Mucosa of descending colon (tissue), 3 donors: ENCODE measurements at regions not wholly inside any gene's neighbourhood (a gene's known extent, or its start where the extent isn't known, plus 50 kb on each side); places are given as distances from the start of the nearest gene placed in this dataset.

ENCODE experiments used
- ATAC-seq: fragments of 200-7000 bp; cut with Tn5 transposase; one replicate; pipeline ENCODE4 v1.9.1; 2020; ENCODE audit warnings: mild to moderate bottlenecking, moderate library complexity
- DNase-seq, 3 donors: peaks; one replicate each; pipeline ENCODE4 v3.0.0-alpha.2; 2020
- H3K36me3 ChIP-seq: fragments of 200-600 bp; one replicate; pipeline ENCODE4 v1.8.0; 2021; ENCODE audit warnings: low read depth, mild to moderate bottlenecking
- H3K4me1 ChIP-seq: fragments of 200-600 bp; one replicate; pipeline ENCODE4 v1.8.0; 2021; ENCODE audit warnings: low read depth, mild to moderate bottlenecking
- H3K4me3 ChIP-seq: fragments of 200-600 bp; one replicate; pipeline ENCODE4 v1.8.0; 2021; ENCODE audit warnings: mild to moderate bottlenecking
- H3K9me3 ChIP-seq: fragments of 200-600 bp; one replicate; pipeline ENCODE4 v1.8.0; 2021; ENCODE audit warnings: mild to moderate bottlenecking
- CTCF ChIP-seq: fragments of 200-600 bp; IDR thresholded peaks from one replicate; pipeline ENCODE4 v1.8.0; 2022; ENCODE audit warnings: antibody characterized with exemption, mild to moderate bottlenecking
- intact Hi-C, 2 donors: fragments of 100-400 bp; cut with DNase I in 1 of 2; cut with micrococcal nuclease in 1 of 2; formaldehyde crosslinking; loops; one replicate each; pipeline versions ENCODE4 v1.11.0 to v1.11.1; 2022; cut with DNase I, micrococcal nuclease
- donor health status: DM: no; HTN: no; CAD: no; lungs with moderate emphysema.
- donor health status: DM: no; HTN: no; CAD: no.
- donor health status: DM: no; HTN: yes; CAD: no.

GRCh38 chr5:167801999-167802398 is 489.4 kb upstream of the WWC1 start:
- intact Hi-C loops = no loop called here
- no peak overlapping the region for H3K4me3 ChIP-seq
- no peaks in the 10 kb centered on the region for H3K9me3 ChIP-seq
- H3K36me3 ChIP-seq = no peaks in the 10 kb centered on the region
- no peak for ATAC-seq
- no peak for TF ChIP-seq CTCF
- no peaks in the 10 kb centered on the region for H3K4me1 ChIP-seq
- no peak for DNase-seq

GRCh38 chr5:167802755-167803431 is 488.6 kb upstream of the WWC1 start:
- Histone ChIP-seq H3K36me3 (no peaks in the 10 kb centered on the region), H3K4me3 (no peak overlapping the region), H3K9me3 (no peaks in the 10 kb centered on the region), H3K4me1 (no peaks in the 10 kb centered on the region)
- DNase-seq (no peak), ATAC-seq (no peak)
- intact Hi-C loops = no loop called here
- no peak for TF ChIP-seq CTCF

- no peak for ATAC-seq
- H3K4me3 ChIP-seq = no peak overlapping the region
- intact Hi-C loops = no loop called here
- TF ChIP-seq CTCF = no peak
- no peaks in the 10 kb centered on the region for H3K9me3 ChIP-seq
- H3K36me3 ChIP-seq = no peaks in the 10 kb centered on the region
- H3K4me1 ChIP-seq = no peaks in the 10 kb centered on the region
- DNase-seq = no peak
Measured at GRCh38 chr5:167804512-167805220, 486.8 kb upstream of the WWC1 start.

- H3K4me1 ChIP-seq = no peaks in the 10 kb centered on the region
- DNase-seq (no peak), ATAC-seq (no peak)
- intact Hi-C loops = no loop called here
- H3K36me3 ChIP-seq = no peaks in the 10 kb centered on the region
- no peak overlapping the region for H3K4me3 ChIP-seq
- no peaks in the 10 kb centered on the region for H3K9me3 ChIP-seq
- no peak for TF ChIP-seq CTCF
Measured at GRCh38 chr5:167810573-167810972, 480.9 kb upstream of the WWC1 start.

GRCh38 chr5:167812871-167813270 is 478.6 kb upstream of the WWC1 start:
- TF ChIP-seq CTCF = no peak
- Histone ChIP-seq H3K4me3 (no peak overlapping the region), H3K9me3 (no peaks in the 10 kb centered on the region), H3K4me1 (no peaks in the 10 kb centered on the region), H3K36me3 (no peaks in the 10 kb centered on the region)
- DNase-seq = no peak
- ATAC-seq = no peak
- intact Hi-C loops = no loop called here
